Right lobe of liver (tissue), 4 donors: ENCODE measurements at regions not wholly inside any gene's neighbourhood (a gene's known extent, or its start where the extent isn't known, plus 50 kb on each side); places are given as distances from the start of the nearest gene placed in this dataset.

ENCODE experiments used
- CTCF ChIP-seq, 4 donors: fragments of 200-600 bp in 3 of 4; fragments of 450-650 bp in 1 of 4; IDR thresholded peaks; one replicate each; pipeline versions ENCODE4 v1.5.1 to v1.8.0; 2016 to 2022; ENCODE audit warnings: antibody characterized with exemption in 4 of 4, mild to moderate bottlenecking in 2 of 4
- POLR2A ChIP-seq: fragments of 450-650 bp; IDR thresholded peaks from one replicate; pipeline ENCODE4 v1.6.1; 2017; ENCODE audit warnings: antibody characterized with exemption, mild to moderate bottlenecking
- donor health status: DM: no; HTN: no; CAD: no.
- donor health status: DM: no; HTN: no; CAD: no.
- donor health status: DM: no; HTN: yes; CAD: no.

GRCh38 chr10:44706745-44707144, 204.4 kb upstream of the TMEM72 start:
- TF ChIP-seq POLR2A (no peak), CTCF (IDR thresholded peaks at IDR 0.05) (no peak)
